Heart left ventricle (tissue), 16 donors: ENCODE measurements at regions not wholly inside any gene's neighbourhood (a gene's known extent, or its start where the extent isn't known, plus 50 kb on each side); places are given as distances from the start of the nearest gene placed in this dataset.

Experiments
- ATAC-seq, 4 donors: fragments of 200-7000 bp; cut with Tn5 transposase; one replicate each; pipeline ENCODE4 v1.9.1; 2020 to 2022; ENCODE audit warnings: moderate library complexity in 4 of 4, mild to moderate bottlenecking in 3 of 4, moderate number of reproducible peaks in 1 of 4
- DNase-seq, 5 donors: peaks; one replicate each; pipeline ENCODE4 v3.0.0-alpha.2; 2020
- H3K27ac ChIP-seq, 12 donors: fragments of 200-600 bp; sonication (generic) in 4 of 12; one replicate each; pipeline versions ENCODE4 v1.5.0 to v1.8.0; 2016 to 2022; ENCODE audit warnings: mild to moderate bottlenecking in 2 of 12
- H3K27me3 ChIP-seq, 9 donors: fragments of 200-600 bp; sonication (generic) in 2 of 9; one replicate each; pipeline versions ENCODE4 v1.5.1 to v1.8.0; 2016 to 2022; ENCODE audit warnings: mild to moderate bottlenecking in 3 of 9
- H3K36me3 ChIP-seq, 9 donors: fragments of 200-600 bp; sonication (generic) in 2 of 9; one replicate each; pipeline versions ENCODE4 v1.5.0 to v1.8.0; 2018 to 2022; ENCODE audit warnings: mild to moderate bottlenecking in 2 of 9
- H3K4me1 ChIP-seq, 12 donors: fragments of 200-600 bp; sonication (generic) in 4 of 12; one replicate each; pipeline versions ENCODE4 v1.5.0 to v1.8.0; 2016 to 2022; ENCODE audit warnings: mild to moderate bottlenecking in 3 of 12
- H3K4me3 ChIP-seq, 12 donors: fragments of 200-600 bp; sonication (generic) in 4 of 12; one replicate each; pipeline versions ENCODE4 v1.5.0 to v1.8.0; 2017 to 2022; ENCODE audit warnings: mild to moderate bottlenecking in 9 of 12, moderate library complexity in 4 of 12
- H3K9me3 ChIP-seq, 12 donors: fragments of 200-600 bp; sonication (generic) in 4 of 12; one replicate each; pipeline versions ENCODE4 v1.5.0 to v1.8.0; 2016 to 2022; ENCODE audit warnings: mild to moderate bottlenecking in 1 of 12
- CTCF ChIP-seq, 12 donors: fragments of 200-600 bp; sonication (generic) in 4 of 12; IDR thresholded peaks; one replicate each; pipeline versions ENCODE4 v1.5.0 to v1.8.0; 2018 to 2022; ENCODE audit warnings: antibody characterized with exemption in 12 of 12, mild to moderate bottlenecking in 5 of 12
- POLR2A ChIP-seq, 2 donors: fragments of 450-650 bp; IDR thresholded peaks; one replicate each; pipeline ENCODE4 v1.6.1; 2017; ENCODE audit warnings: antibody characterized with exemption in 2 of 2, mild to moderate bottlenecking in 2 of 2, moderate library complexity in 2 of 2
- WGBS, 4 donors: extraction: QIAGEN DNeasy Blood & Tissue Kit in 2 of 4; methylation state at CpG; one replicate each; pipeline versions ENCODE4 v1.1.5 to v1.1.7; 2013 to 2018; 5-methylcytosine and 5-hydroxymethylcytosine counted together
- intact Hi-C, 10 donors: fragments of 100-400 bp; cut with DNase I; formaldehyde crosslinking; loops; one replicate each; pipeline versions ENCODE4 v1.11.1 to v1.14.2; 2022
- donor health status: ischemic (EF 13 %, LVEDD 7.1; RV severe dilation, severe dysfunction).
- donor health status: healthy with polysubstance abuse.
- donor health status: DM: no; HTN: yes; CAD: no.
- donor health status: DM: no; HTN: no; CAD: no.
- donor health status: ischemic (EF 25% LVEDD 6.9; RV normal size, moderate dysfunction).
- donor health status: ischemic (EF 25% LVEDD 5.7; RV mildly dilated, moderate dysfunction).
- donor health status: healthy.
- donor health status: DM: yes; HTN: yes; CAD: no.
- donor health status: ischemic (EF 35%, LVEDD 5.7; RV mildly dilated, moderate dysfunction).
- donor health status: nonischemic (EF 11% LVEDD 7.7; RV severe dilation, severe dysfunction).
- donor health status: DM: yes; HTN: yes; CAD: no.
- donor health status: PGD.
- donor health status: ischemic (EF 29% LVEDD 5.4; RV normal size, mild dysfunction).
- donor health status: nonischemic (EF 23%, LVEDD 6.1; RV moderate dilation, normal function).

- DNase-seq: peak in 2 of 5 donors; percentile 16 to 35
- WGBS, 4 donors: 91 to 92% (median 92%) methylated on average over 9 to 16 of the region's 16 CpGs
- Histone ChIP-seq H3K4me1 (peaks cover 0 to 24% (median 15%) of the 10 kb centered on the region in 12 donors), H3K27me3 (no peaks in the 10 kb centered on the region), H3K4me3 (no peak overlapping the region), H3K27ac (no peak overlapping the region), H3K9me3 (no peaks in the 10 kb centered on the region), H3K36me3 (no peaks in the 10 kb centered on the region)
- no peak for ATAC-seq
- TF ChIP-seq CTCF (IDR thresholded peaks at IDR 0.05) (no peak), POLR2A (IDR thresholded peaks at IDR 0.05) (no peak)
- intact Hi-C loops: no loop called here
Observed at GRCh38 chr22:44368611-44369292, 56.0 kb upstream of the SHISAL1 start.

- Histone ChIP-seq H3K9me3 (no peaks in the 10 kb centered on the region), H3K4me3 (no peak overlapping the region), H3K27ac (peak overlapping the region in 5 of 12 donors; percentile 2 to 55 (median 38)), H3K27me3 (no peaks in the 10 kb centered on the region), H3K36me3 (no peaks in the 10 kb centered on the region), H3K4me1 (peaks cover 0 to 37% (median 24%) of the 10 kb centered on the region in 12 donors)
- WGBS, 4 donors: 54 to 68% (median 57%) methylated on average over 7 of the region's 7 CpGs
- no peak for TF ChIP-seq CTCF (IDR thresholded peaks at IDR 0.05)
- no peak for TF ChIP-seq POLR2A (IDR thresholded peaks at IDR 0.05)
- DNase-seq (peak in 4 of 5 donors; percentile 18 to 45 (median 35)), ATAC-seq (peak in 1 of 4 donors; percentile 56)
- intact Hi-C loops: no loop called here
Observed at GRCh38 chr22:44366372-44367300, 53.9 kb upstream of the SHISAL1 start.

- H3K36me3 ChIP-seq: no peaks in the 10 kb centered on the region
- no peak for ATAC-seq
- peak in 3 of 5 donors; percentile 3 to 15 (median 7) for DNase-seq
- TF ChIP-seq CTCF (IDR thresholded peaks at IDR 0.05) (no peak), POLR2A (IDR thresholded peaks at IDR 0.05) (no peak)
- WGBS, 4 donors: 74 to 79% (median 75%) methylated on average over 9 of the region's 9 CpGs
- H3K4me1 ChIP-seq: peaks cover 0 to 37% (median 24%) of the 10 kb centered on the region in 12 donors
- H3K27ac ChIP-seq: peak overlapping the region in 3 of 12 donors; percentile 29 to 44 (median 39)
- H3K9me3 ChIP-seq: no peaks in the 10 kb centered on the region
- intact Hi-C loops: no loop called here
- no peaks in the 10 kb centered on the region for H3K27me3 ChIP-seq
- H3K4me3 ChIP-seq: no peak overlapping the region
Observed at GRCh38 chr22:44365832-44366231, 53.1 kb upstream of the SHISAL1 start.

GRCh38 chr22:44365191-44365590 lies 52.4 kb upstream of the SHISAL1 start:
- intact Hi-C loops: no loop called here

More at GRCh38 chr22:44365191-44365590, 52.4 kb upstream of the SHISAL1 start:
- H3K27me3 ChIP-seq: no peaks in the 10 kb centered on the region
- DNase-seq (peak in 3 of 5 donors; percentile 18 to 29 (median 27)), ATAC-seq (no peak)
- TF ChIP-seq CTCF (IDR thresholded peaks at IDR 0.05) (no peak), POLR2A (IDR thresholded peaks at IDR 0.05) (no peak)
- peak overlapping the region in 3 of 12 donors; percentile 25 to 82 (median 78) for H3K27ac ChIP-seq
- H3K36me3 ChIP-seq: no peaks in the 10 kb centered on the region
- H3K4me3 ChIP-seq: no peak overlapping the region
- 74 to 78% (median 76%) methylated on average over 9 of the region's 9 CpGs for WGBS, 4 donors
- peaks cover 0 to 43% (median 27%) of the 10 kb centered on the region in 12 donors for H3K4me1 ChIP-seq
- H3K9me3 ChIP-seq: no peaks in the 10 kb centered on the region
